Vagina (tissue), 2 donors: ENCODE measurements at regions not wholly inside any gene's neighbourhood (a gene's known extent, or its start where the extent isn't known, plus 50 kb on each side); places are given as distances from the start of the nearest gene placed in this dataset.

Experiments used
- DNase-seq, 2 donors: peaks; one replicate each; pipeline ENCODE4 v3.0.0-alpha.2; 2017; ENCODE audit errors: extremely low spot score in 2 of 2
- H3K27ac ChIP-seq: fragments of 200-600 bp; sonication (generic); one replicate; pipeline ENCODE4 v1.5.1; 2019
- H3K27me3 ChIP-seq: fragments of 200-600 bp; sonication (generic); one replicate; pipeline ENCODE4 v1.5.1; 2019
- H3K36me3 ChIP-seq, 2 donors: fragments of 200-600 bp; sonication (generic); one replicate each; pipeline ENCODE4 v1.5.1; 2017 to 2019
- H3K4me1 ChIP-seq: fragments of 200-600 bp; sonication (generic); one replicate; pipeline ENCODE4 v1.5.1; 2019
- H3K4me3 ChIP-seq, 2 donors: fragments of 200-600 bp; sonication (generic); 1 replicate in 1 of 2; 2 replicates in 1 of 2; pipeline ENCODE4 v1.5.1; 2016 to 2019
- H3K9me3 ChIP-seq: fragments of 200-600 bp; sonication (generic); one replicate; pipeline ENCODE4 v1.5.1; 2019
- POLR2A ChIP-seq, 2 donors: fragments of 450-650 bp; IDR thresholded peaks; one replicate each; pipeline ENCODE4 v1.6.1; 2017; ENCODE audit warnings: antibody characterized with exemption in 2 of 2, mild to moderate bottlenecking in 2 of 2, moderate library complexity in 2 of 2
- POLR2AphosphoS5 ChIP-seq, 2 donors: sonication (generic); formaldehyde crosslinking; IDR thresholded peaks; one replicate each; pipeline ENCODE4 v1.9.0; 2017; ENCODE audit warnings: antibody characterized with exemption in 2 of 2, mild to moderate bottlenecking in 2 of 2, low read depth in 1 of 2; ENCODE audit not compliant: insufficient read depth in 1 of 2
- intact Hi-C: fragments of 100-400 bp; cut with DNase I; formaldehyde crosslinking; loops from one replicate; pipeline ENCODE4 v1.15.1; 2023
- TF ChIP-seq, protein P1 (sequence below), 3 experiments: fragments of 450-650 bp in 2 of 3; fragments of 200-600 bp in 1 of 3; sonication (generic) in 1 of 3; IDR thresholded peaks; one replicate each; pipeline ENCODE4 v1.5.1; 2017 to 2019; ENCODE audit warnings: antibody characterized with exemption in 3 of 3, mild to moderate bottlenecking in 2 of 3, moderate library complexity in 2 of 3

DNA sequence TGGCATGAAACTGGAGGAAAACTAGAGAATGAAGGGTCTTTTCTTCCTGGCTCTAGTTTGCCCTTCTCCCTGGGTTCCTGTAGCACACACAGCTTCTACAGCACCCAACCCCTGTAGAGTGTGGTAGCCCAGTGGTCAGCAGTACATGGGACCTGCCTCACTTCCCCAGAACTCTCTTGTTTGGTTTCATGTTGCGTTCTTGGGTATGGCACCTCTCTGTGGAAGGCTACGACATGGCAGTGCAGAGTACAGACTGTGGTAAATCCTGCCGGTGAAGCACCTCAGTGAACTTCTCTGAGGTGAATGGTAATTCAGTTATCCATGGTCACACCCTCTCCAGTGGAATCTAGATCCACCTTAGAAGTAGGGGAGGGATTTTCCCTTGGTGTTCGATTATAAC lies 105.5 kb downstream of the TLR4 start:
- Histone ChIP-seq H3K36me3 (no peaks in the 10 kb centered on the region), H3K27me3 (no peaks in the 10 kb centered on the region), H3K4me1 (no peaks in the 10 kb centered on the region), H3K27ac (no peak overlapping the region), H3K9me3 (no peaks in the 10 kb centered on the region), H3K4me3 (no peak overlapping the region)
- TF ChIP-seq POLR2A (IDR thresholded peaks at IDR 0.05) (no peak), POLR2AphosphoS5 (IDR thresholded peaks at IDR 0.05; ENCODE audit: insufficient read depth in 1 of 2, low read depth in 1 of 2) (no peak)
- TF ChIP-seq, protein P1, sequence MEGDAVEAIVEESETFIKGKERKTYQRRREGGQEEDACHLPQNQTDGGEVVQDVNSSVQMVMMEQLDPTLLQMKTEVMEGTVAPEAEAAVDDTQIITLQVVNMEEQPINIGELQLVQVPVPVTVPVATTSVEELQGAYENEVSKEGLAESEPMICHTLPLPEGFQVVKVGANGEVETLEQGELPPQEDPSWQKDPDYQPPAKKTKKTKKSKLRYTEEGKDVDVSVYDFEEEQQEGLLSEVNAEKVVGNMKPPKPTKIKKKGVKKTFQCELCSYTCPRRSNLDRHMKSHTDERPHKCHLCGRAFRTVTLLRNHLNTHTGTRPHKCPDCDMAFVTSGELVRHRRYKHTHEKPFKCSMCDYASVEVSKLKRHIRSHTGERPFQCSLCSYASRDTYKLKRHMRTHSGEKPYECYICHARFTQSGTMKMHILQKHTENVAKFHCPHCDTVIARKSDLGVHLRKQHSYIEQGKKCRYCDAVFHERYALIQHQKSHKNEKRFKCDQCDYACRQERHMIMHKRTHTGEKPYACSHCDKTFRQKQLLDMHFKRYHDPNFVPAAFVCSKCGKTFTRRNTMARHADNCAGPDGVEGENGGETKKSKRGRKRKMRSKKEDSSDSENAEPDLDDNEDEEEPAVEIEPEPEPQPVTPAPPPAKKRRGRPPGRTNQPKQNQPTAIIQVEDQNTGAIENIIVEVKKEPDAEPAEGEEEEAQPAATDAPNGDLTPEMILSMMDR (IDR thresholded peaks at IDR 0.05), result no peak
- no peak for DNase-seq
- intact Hi-C loops, result no loop called here

DNA sequence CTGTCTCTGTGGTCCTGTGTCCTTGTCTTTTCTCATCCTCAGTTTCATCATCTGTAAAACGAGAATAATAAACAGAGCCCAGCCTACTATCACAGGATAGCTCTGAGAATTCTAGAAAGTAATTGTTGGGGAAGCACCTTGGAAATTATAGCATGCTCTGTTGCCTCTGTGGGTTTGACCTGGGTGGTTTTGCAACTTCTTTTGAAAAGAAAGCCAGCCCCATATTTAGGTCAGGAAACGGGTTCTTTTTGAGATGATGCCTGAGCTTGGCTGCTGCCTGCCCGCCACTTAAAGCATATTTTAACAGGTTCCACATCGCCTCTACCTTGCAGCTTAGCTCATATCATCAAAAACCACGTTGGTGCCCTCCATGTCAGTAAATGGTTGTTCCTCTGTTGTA lies 111.1 kb downstream of the TLR4 start:
- H3K9me3 ChIP-seq, result no peaks in the 10 kb centered on the region
- H3K4me3 ChIP-seq, result no peak overlapping the region
- H3K36me3 ChIP-seq, result no peaks in the 10 kb centered on the region
- H3K27me3 ChIP-seq, result no peaks in the 10 kb centered on the region
- no peak for DNase-seq
- no peaks in the 10 kb centered on the region for H3K4me1 ChIP-seq
- TF ChIP-seq, protein P1 (IDR thresholded peaks at IDR 0.05), result no peak
- TF ChIP-seq POLR2AphosphoS5 (IDR thresholded peaks at IDR 0.05; ENCODE audit: insufficient read depth in 1 of 2, low read depth in 1 of 2) (no peak), POLR2A (IDR thresholded peaks at IDR 0.05) (no peak)
- intact Hi-C loops, result no loop called here
- no peak overlapping the region for H3K27ac ChIP-seq

DNA sequence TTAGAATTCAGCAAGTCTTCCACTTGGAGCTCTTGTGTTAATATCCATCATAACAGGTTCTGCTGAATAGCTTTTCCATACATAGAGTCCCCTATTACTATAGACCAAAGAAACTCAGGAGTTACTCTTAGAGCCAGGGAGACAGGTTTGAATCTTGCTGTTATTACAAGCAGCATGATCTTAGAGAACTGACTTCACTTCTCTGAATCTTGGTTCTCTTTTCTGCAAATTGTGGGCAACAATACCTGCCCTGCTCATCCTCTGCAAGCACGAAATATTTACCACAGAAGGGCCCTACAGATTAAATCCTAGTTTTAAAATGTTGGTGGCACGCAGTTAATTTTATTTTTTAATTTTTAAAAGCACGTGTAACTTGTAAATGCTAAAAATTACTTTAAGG lies 111.7 kb downstream of the TLR4 start:
- Histone ChIP-seq H3K27ac (no peak overlapping the region), H3K9me3 (no peaks in the 10 kb centered on the region), H3K4me1 (no peaks in the 10 kb centered on the region), H3K36me3 (no peaks in the 10 kb centered on the region), H3K4me3 (no peak overlapping the region), H3K27me3 (no peaks in the 10 kb centered on the region)
- intact Hi-C loops, result no loop called here
- TF ChIP-seq POLR2AphosphoS5 (IDR thresholded peaks at IDR 0.05; ENCODE audit: insufficient read depth in 1 of 2, low read depth in 1 of 2), result no peak
- TF ChIP-seq POLR2A (IDR thresholded peaks at IDR 0.05), result no peak
- TF ChIP-seq, protein P1 (IDR thresholded peaks at IDR 0.05), result no peak
- DNase-seq, result no peak

DNA sequence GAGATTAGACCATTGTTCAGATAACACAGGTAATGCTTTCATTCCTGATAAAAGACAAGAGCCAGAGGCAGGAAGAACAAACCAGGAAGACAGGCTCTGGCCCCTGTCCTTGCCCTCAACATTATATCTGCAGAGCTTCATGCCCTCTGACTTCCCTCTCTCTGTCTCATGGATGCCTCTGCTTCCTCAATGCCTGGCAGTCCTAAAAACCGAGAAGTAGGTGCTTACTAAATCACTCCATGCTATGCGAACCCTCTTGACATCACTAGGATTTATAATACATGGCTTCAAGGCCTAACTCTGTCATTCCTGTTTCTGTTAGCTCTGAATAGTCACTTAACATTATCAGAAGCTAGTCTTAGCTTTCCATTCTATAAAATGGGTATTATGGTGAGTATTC lies 117.8 kb downstream of the TLR4 start:
- no peaks in the 10 kb centered on the region for H3K36me3 ChIP-seq
- no peaks in the 10 kb centered on the region for H3K27me3 ChIP-seq
- H3K27ac ChIP-seq, result no peak overlapping the region
- no peaks in the 10 kb centered on the region for H3K9me3 ChIP-seq
- DNase-seq, result no peak
- no peak overlapping the region for H3K4me3 ChIP-seq
- intact Hi-C loops, result no loop called here
- H3K4me1 ChIP-seq, result no peaks in the 10 kb centered on the region
- TF ChIP-seq POLR2A (IDR thresholded peaks at IDR 0.05), result no peak
- TF ChIP-seq POLR2AphosphoS5 (IDR thresholded peaks at IDR 0.05; ENCODE audit: insufficient read depth in 1 of 2, low read depth in 1 of 2), result no peak
- TF ChIP-seq, protein P1 (IDR thresholded peaks at IDR 0.05), result no peak

DNA sequence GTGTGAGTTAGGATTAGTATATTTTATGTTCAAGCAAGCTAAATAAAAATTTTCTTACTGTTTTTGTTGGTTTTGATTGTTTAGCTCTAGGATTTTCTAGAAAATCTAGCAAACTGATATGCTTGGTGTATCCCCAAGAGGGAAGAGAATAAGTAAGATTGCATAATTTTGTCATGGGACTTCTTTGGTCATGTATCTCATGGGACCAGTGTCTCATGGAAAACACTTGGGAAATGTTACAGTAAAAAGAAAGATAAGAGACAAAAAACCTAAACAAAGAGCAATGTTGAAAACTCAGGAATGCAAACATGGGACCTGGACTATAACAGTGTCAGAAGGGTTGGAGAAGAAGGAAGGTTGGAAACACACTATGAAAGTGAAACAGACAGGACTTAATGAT lies 119.4 kb downstream of the TLR4 start:
- Histone ChIP-seq H3K36me3 (no peaks in the 10 kb centered on the region), H3K27me3 (no peaks in the 10 kb centered on the region), H3K4me1 (no peaks in the 10 kb centered on the region), H3K9me3 (no peaks in the 10 kb centered on the region), H3K27ac (no peak overlapping the region), H3K4me3 (no peak overlapping the region)
- TF ChIP-seq POLR2A (IDR thresholded peaks at IDR 0.05), result no peak
- DNase-seq, result no peak
- intact Hi-C loops, result no loop called here
